Neural progenitor cell (in vitro differentiated cells): ENCODE measurements at regions not wholly inside any gene's neighbourhood (a gene's known extent, or its start where the extent isn't known, plus 50 kb on each side); places are given as distances from the start of the nearest gene placed in this dataset.

ENCODE experiments used
- EZH2 ChIP-seq: fragments of 200-600 bp; sonication (generic); IDR thresholded peaks from 2 replicates; pipeline ENCODE4 v1.6.1; 2017; ENCODE audit warnings: antibody characterized with exemption, mild to moderate bottlenecking, moderate library complexity
- EZH2phosphoT487 ChIP-seq: fragments of 200-600 bp; sonication (generic); IDR thresholded peaks from 2 replicates; pipeline ENCODE4 v1.6.1; 2017; ENCODE audit warnings: antibody characterized with exemption
- TF ChIP-seq, protein P1 (sequence below): fragments of 200-600 bp; sonication (generic); IDR thresholded peaks from 2 replicates; pipeline ENCODE4 v1.5.1; 2017; ENCODE audit warnings: antibody characterized with exemption, mild to moderate bottlenecking

DNA sequence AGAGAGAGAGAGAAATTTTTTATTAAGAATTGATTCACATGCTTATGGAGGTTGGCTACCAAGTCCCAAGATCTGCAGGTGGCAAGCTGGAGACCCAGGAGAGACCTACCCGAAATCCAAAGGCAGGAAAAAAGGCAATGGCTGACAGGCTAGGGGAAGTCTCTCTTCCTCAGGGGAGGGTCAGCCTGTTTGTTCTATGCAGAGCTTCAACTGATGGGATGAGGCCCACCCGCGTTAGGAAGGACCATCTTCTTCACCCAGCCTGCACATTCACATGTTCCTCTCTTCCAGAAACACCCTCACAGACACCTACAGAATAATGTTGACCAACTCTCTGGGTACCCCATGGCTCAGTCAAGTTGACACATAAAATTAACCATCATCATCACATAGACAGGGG lies 65.3 kb upstream of the SERP2 start:
- TF ChIP-seq, protein P1, sequence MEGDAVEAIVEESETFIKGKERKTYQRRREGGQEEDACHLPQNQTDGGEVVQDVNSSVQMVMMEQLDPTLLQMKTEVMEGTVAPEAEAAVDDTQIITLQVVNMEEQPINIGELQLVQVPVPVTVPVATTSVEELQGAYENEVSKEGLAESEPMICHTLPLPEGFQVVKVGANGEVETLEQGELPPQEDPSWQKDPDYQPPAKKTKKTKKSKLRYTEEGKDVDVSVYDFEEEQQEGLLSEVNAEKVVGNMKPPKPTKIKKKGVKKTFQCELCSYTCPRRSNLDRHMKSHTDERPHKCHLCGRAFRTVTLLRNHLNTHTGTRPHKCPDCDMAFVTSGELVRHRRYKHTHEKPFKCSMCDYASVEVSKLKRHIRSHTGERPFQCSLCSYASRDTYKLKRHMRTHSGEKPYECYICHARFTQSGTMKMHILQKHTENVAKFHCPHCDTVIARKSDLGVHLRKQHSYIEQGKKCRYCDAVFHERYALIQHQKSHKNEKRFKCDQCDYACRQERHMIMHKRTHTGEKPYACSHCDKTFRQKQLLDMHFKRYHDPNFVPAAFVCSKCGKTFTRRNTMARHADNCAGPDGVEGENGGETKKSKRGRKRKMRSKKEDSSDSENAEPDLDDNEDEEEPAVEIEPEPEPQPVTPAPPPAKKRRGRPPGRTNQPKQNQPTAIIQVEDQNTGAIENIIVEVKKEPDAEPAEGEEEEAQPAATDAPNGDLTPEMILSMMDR, result no peak
- TF ChIP-seq EZH2 (no peak), EZH2phosphoT487 (no peak)
